Neural cell (in vitro differentiated cells): ENCODE measurements at regions not wholly inside any gene's neighbourhood (a gene's known extent, or its start where the extent isn't known, plus 50 kb on each side); places are given as distances from the start of the nearest gene placed in this dataset.

Experiments used
- CTCF ChIP-seq: fragments of 450-650 bp; IDR thresholded peaks from 2 replicates; pipeline ENCODE4 v1.5.1; 2014; ENCODE audit warnings: antibody characterized with exemption, mild to moderate bottlenecking, moderate library complexity; ENCODE audit not compliant: poor library complexity, severe bottlenecking
- EP300 ChIP-seq: fragments of 450-650 bp; conservative IDR thresholded peaks from 2 replicates; pipeline ENCODE4 v1.6.1; 2014; ENCODE audit warnings: antibody characterized with exemption, mild to moderate bottlenecking, moderate library complexity; ENCODE audit not compliant: poor library complexity, severe bottlenecking
- EZH2 ChIP-seq: fragments of 200-600, 300-800 bp; shearing (Covaris generic), sonication (generic); IDR thresholded peaks from 2 replicates; pipeline ENCODE4 v1.6.1; 2014; ENCODE audit warnings: antibody characterized with exemption, low read length, borderline replicate concordance, mild to moderate bottlenecking; ENCODE audit not compliant: insufficient read depth, poor library complexity, severe bottlenecking
- POLR2AphosphoS5 ChIP-seq: IDR thresholded peaks from 2 replicates; pipeline ENCODE4 v1.6.1; 2012
- RAD21 ChIP-seq: fragments of 450-650 bp; conservative IDR thresholded peaks from 2 replicates; pipeline ENCODE4 v1.6.1; 2014; ENCODE audit warnings: antibody characterized with exemption, mild to moderate bottlenecking, moderate library complexity
- REST ChIP-seq: IDR thresholded peaks from 2 replicates; pipeline ENCODE4 v1.6.1; 2012; ENCODE audit warnings: borderline replicate concordance
- TAF1 ChIP-seq: IDR thresholded peaks from 2 replicates; pipeline ENCODE4 v1.6.1; 2012; ENCODE audit warnings: low read depth

- no peak for TF ChIP-seq TAF1
- no peak for TF ChIP-seq CTCF
- TF ChIP-seq RAD21 = no peak
- no peak for TF ChIP-seq EZH2
- TF ChIP-seq EP300 = no peak
- TF ChIP-seq POLR2AphosphoS5 = no peak
- no peak for TF ChIP-seq REST
Observed at GRCh38 chr1:95780836-95781235, 546.8 kb downstream of the RWDD3 start.
